ENCODE measurements at regions not wholly inside any gene's neighbourhood (a gene's known extent, or its start where the extent isn't known, plus 50 kb on each side); places are given as distances from the start of the nearest gene placed in this dataset.

DNA sequence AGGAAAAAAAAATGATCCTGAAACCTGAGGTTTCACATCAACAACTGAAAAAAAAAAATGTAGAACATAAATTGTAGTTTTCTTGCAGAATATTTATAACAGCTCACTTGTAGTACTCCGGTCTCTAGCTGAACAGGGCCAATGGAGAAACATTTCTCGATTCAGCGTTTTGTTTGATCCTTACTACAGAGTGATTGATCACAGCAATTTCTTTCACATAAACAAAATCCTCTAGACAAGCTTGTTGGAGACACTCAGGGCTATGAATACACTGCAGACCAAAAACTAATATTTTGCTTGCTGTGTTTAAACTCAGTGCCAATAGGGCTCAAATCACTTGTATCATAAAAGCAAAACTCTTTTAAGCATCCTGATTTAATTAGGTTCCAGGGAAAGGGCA, 127.0 kb upstream of the CNTN6 start:
- TF ChIP-seq TCF7L2 (IDR thresholded peaks at IDR 0.05; ENCODE audit: low read depth, low read length), result no peak
- no peak for TF ChIP-seq SIN3A (IDR thresholded peaks at IDR 0.05; ENCODE audit: borderline replicate concordance, insufficient read depth, low read depth, low read length)
- TF ChIP-seq, protein P1, sequence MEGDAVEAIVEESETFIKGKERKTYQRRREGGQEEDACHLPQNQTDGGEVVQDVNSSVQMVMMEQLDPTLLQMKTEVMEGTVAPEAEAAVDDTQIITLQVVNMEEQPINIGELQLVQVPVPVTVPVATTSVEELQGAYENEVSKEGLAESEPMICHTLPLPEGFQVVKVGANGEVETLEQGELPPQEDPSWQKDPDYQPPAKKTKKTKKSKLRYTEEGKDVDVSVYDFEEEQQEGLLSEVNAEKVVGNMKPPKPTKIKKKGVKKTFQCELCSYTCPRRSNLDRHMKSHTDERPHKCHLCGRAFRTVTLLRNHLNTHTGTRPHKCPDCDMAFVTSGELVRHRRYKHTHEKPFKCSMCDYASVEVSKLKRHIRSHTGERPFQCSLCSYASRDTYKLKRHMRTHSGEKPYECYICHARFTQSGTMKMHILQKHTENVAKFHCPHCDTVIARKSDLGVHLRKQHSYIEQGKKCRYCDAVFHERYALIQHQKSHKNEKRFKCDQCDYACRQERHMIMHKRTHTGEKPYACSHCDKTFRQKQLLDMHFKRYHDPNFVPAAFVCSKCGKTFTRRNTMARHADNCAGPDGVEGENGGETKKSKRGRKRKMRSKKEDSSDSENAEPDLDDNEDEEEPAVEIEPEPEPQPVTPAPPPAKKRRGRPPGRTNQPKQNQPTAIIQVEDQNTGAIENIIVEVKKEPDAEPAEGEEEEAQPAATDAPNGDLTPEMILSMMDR (IDR thresholded peaks at IDR 0.05), result no peak
- no peak for TF ChIP-seq REST (IDR thresholded peaks at IDR 0.05; ENCODE audit: insufficient read depth in 1 of 2, low read depth in 2 of 2, low read length in 1 of 2)
- BruUV-seq (replicated peaks), result no TSS peak
- Histone ChIP-seq H3K9me3 (ENCODE audit: control insufficient read depth, insufficient read depth, low read depth, low read length) (no peaks in the 10 kb centered on the region), H3K27ac (ENCODE audit: low read length) (no peak overlapping the region), H3K4me3 (ENCODE audit: low read depth in 2 of 2, low read length in 2 of 2) (no peak overlapping the region), H3K27me3 (ENCODE audit: control insufficient read depth, insufficient read depth, low read length) (no peaks in the 10 kb centered on the region), H3K36me3 (ENCODE audit: control insufficient read depth, insufficient read depth, low read length) (no peaks in the 10 kb centered on the region), H3K4me1 (ENCODE audit: control insufficient read depth, insufficient read depth, low read length) (no peaks in the 10 kb centered on the region)
- ATAC-seq, result no peak
- ChIA-PET POLR2A (no interaction called here), CTCF (no interaction called here)
- intact Hi-C loops (cut with micrococcal nuclease; ENCODE audit: unreplicated experiment) (no loop called here), in situ Hi-C loops (cut with HindIII; ENCODE audit: low pct_unique_long_range_greater_than_20kb, low sequenced_read_pairs) (no loop called here)
- no peak for DNase-seq (ENCODE audit: low read depth, low spot score)

DNA sequence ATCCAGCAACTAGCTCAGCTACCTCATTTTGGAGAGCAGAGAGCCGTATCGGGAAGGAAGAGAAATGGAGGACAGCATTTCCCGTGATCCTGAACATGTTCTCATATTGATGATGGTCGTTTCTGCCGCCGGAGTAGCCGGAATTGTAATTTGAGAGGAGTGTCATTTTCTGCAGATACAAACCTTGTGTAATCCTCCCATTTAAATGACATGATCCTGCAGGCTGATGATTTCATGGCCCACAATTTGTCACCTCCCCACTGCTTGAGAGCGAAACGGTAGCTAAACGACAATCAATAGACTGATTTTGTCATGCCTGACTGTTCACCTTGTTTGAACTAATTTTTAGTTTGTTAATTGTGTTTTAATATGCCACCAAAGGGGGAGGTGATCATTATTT, 126.5 kb upstream of the CNTN6 start:
- intact Hi-C loops (cut with micrococcal nuclease; ENCODE audit: unreplicated experiment), result no loop called here
- Histone ChIP-seq H3K27me3 (ENCODE audit: control insufficient read depth, insufficient read depth, low read length) (no peaks in the 10 kb centered on the region), H3K9me3 (ENCODE audit: control insufficient read depth, insufficient read depth, low read depth, low read length) (no peaks in the 10 kb centered on the region), H3K4me3 (ENCODE audit: low read depth in 2 of 2, low read length in 2 of 2) (no peak overlapping the region), H3K27ac (ENCODE audit: low read length) (no peak overlapping the region), H3K36me3 (ENCODE audit: control insufficient read depth, insufficient read depth, low read length) (no peaks in the 10 kb centered on the region), H3K4me1 (ENCODE audit: control insufficient read depth, insufficient read depth, low read length) (no peaks in the 10 kb centered on the region)
- CTCF ChIA-PET, result no interaction called here
- BruUV-seq (replicated peaks), result no TSS peak
- no peak for DNase-seq (ENCODE audit: low read depth, low spot score)
- POLR2A ChIA-PET, result no interaction called here
- in situ Hi-C loops (cut with HindIII; ENCODE audit: low pct_unique_long_range_greater_than_20kb, low sequenced_read_pairs), result no loop called here
- TF ChIP-seq, protein P1 (IDR thresholded peaks at IDR 0.05), result no peak
- TF ChIP-seq TCF7L2 (IDR thresholded peaks at IDR 0.05; ENCODE audit: low read depth, low read length), result no peak
- TF ChIP-seq REST (IDR thresholded peaks at IDR 0.05; ENCODE audit: insufficient read depth in 1 of 2, low read depth in 2 of 2, low read length in 1 of 2), result no peak
- TF ChIP-seq SIN3A (IDR thresholded peaks at IDR 0.05; ENCODE audit: borderline replicate concordance, insufficient read depth, low read depth, low read length), result no peak
- no peak for TF ChIP-seq POLR2AphosphoS5 (IDR thresholded peaks at IDR 0.05; ENCODE audit: low read depth, low read length)
- no peak for ATAC-seq
